Psoas muscle (tissue), 7 donors: ENCODE measurements at regions not wholly inside any gene's neighbourhood (a gene's known extent, or its start where the extent isn't known, plus 50 kb on each side); places are given as distances from the start of the nearest gene placed in this dataset.

ENCODE experiments used
- ATAC-seq, 4 donors: fragments of 200-7000 bp; cut with Tn5 transposase; one replicate each; pipeline ENCODE4 v1.9.1; 2020; ENCODE audit warnings: moderate library complexity in 3 of 4, mild to moderate bottlenecking in 2 of 4
- DNase-seq, 2 donors: peaks; one replicate each; pipeline ENCODE4 v3.0.0-alpha.2; 2020
- H3K27ac ChIP-seq: fragments of 200-600 bp; one replicate; pipeline ENCODE4 v1.8.0; 2022
- H3K27me3 ChIP-seq, 3 donors: fragments of 200-600 bp in 1 of 3; one replicate each; pipeline versions ENCODE4 v1.6.1 to v1.8.0; 2013 to 2022; ENCODE audit warnings: low read length in 2 of 3, mild to moderate bottlenecking in 2 of 3, moderate library complexity in 1 of 3; ENCODE audit not compliant: insufficient read depth in 3 of 3
- H3K36me3 ChIP-seq, 2 donors: fragments of 200-600 bp in 1 of 2; one replicate each; pipeline versions ENCODE4 v1.6.1 to v1.8.0; 2013 to 2022; ENCODE audit warnings: low read depth in 1 of 2, mild to moderate bottlenecking in 1 of 2, moderate library complexity in 1 of 2; ENCODE audit not compliant: insufficient read depth in 1 of 2
- H3K4me1 ChIP-seq: fragments of 200-600 bp; one replicate; pipeline ENCODE4 v1.8.0; 2022
- H3K4me3 ChIP-seq: fragments of 200-600 bp; one replicate; pipeline ENCODE4 v1.8.0; 2022; ENCODE audit warnings: mild to moderate bottlenecking
- H3K9me3 ChIP-seq: fragments of 200-600 bp; one replicate; pipeline ENCODE4 v1.8.0; 2022
- CTCF ChIP-seq: fragments of 200-600 bp; IDR thresholded peaks from one replicate; pipeline ENCODE4 v1.8.0; 2022; ENCODE audit warnings: antibody characterized with exemption
- WGBS, 3 donors: extraction: QIAGEN DNeasy Blood & Tissue Kit; methylation state at CpG; one replicate each; pipeline versions ENCODE4 v1.1.6 to v1.1.7; 2013; 5-methylcytosine and 5-hydroxymethylcytosine counted together
- intact Hi-C, 2 donors: fragments of 100-400 bp; cut with DNase I; formaldehyde crosslinking; loops; one replicate each; pipeline versions ENCODE4 v1.11.0 to v1.14.2; 2022
- donor health status: healthy with polysubstance abuse.
- donor health status: DM: no; HTN: no; CAD: no; lungs with moderate emphysema.
- donor health status: Bipolar disorder and iron deficiency.
- donor health status: healthy.
- donor health status: DM: yes; HTN: yes; CAD: no.
- donor health status: DM: no; HTN: no; CAD: no.
- donor health status: DM: yes; HTN: yes; CAD: no.

- Histone ChIP-seq H3K4me1 (peaks cover 8% of the 10 kb centered on the region), H3K27me3 (no peaks in the 10 kb centered on the region), H3K9me3 (no peaks in the 10 kb centered on the region), H3K4me3 (no peak overlapping the region), H3K36me3 (no peaks in the 10 kb centered on the region), H3K27ac (no peak overlapping the region)
- no peak for TF ChIP-seq CTCF
- no peak for ATAC-seq
- 76 to 79% (median 79%) methylated on average over 12 of the region's 12 CpGs for WGBS, 3 donors
- DNase-seq: peak in 1 of 2 donors; percentile 47
- intact Hi-C loops: loop anchor here (5.0 kb wide), 2 partner anchors 41 to 44 kb away; no protein-coding TSS in a partner anchor
Observed at GRCh38 chr15:31261266-31262142, 65.1 kb upstream of the KLF13 start.

GRCh38 chr15:31262143-31262530 is 64.5 kb upstream of the KLF13 start:
- intact Hi-C loops: loop anchor here (5.0 kb wide), 2 partner anchors 40 to 45 kb away; no protein-coding TSS in a partner anchor
- TF ChIP-seq CTCF: no peak
- Histone ChIP-seq H3K36me3 (no peaks in the 10 kb centered on the region), H3K27me3 (no peaks in the 10 kb centered on the region), H3K27ac (no peak overlapping the region), H3K4me1 (peaks cover 15% of the 10 kb centered on the region), H3K9me3 (no peaks in the 10 kb centered on the region), H3K4me3 (no peak overlapping the region)
- ATAC-seq (no peak), DNase-seq (no peak)
- WGBS, 3 donors: 87 to 91% (median 91%) methylated on average over 4 of the region's 4 CpGs

GRCh38 chr15:31262901-31263671 is 63.5 kb upstream of the KLF13 start:
- Histone ChIP-seq H3K27ac (peak overlapping the region; percentile 60), H3K4me1 (peaks cover 16% of the 10 kb centered on the region), H3K4me3 (no peak overlapping the region), H3K9me3 (no peaks in the 10 kb centered on the region), H3K27me3 (no peaks in the 10 kb centered on the region), H3K36me3 (no peaks in the 10 kb centered on the region)
- WGBS, 3 donors: 76 to 84% (median 83%) methylated on average over 12 of the region's 12 CpGs
- TF ChIP-seq CTCF: no peak
- ATAC-seq (peak; percentile 22 to 59 (median 40)), DNase-seq (peak in 1 of 2 donors; percentile 54)
- intact Hi-C loops: loop anchor here (5.0 kb wide), 2 partner anchors 39 to 46 kb away; no protein-coding TSS in a partner anchor

DNA sequence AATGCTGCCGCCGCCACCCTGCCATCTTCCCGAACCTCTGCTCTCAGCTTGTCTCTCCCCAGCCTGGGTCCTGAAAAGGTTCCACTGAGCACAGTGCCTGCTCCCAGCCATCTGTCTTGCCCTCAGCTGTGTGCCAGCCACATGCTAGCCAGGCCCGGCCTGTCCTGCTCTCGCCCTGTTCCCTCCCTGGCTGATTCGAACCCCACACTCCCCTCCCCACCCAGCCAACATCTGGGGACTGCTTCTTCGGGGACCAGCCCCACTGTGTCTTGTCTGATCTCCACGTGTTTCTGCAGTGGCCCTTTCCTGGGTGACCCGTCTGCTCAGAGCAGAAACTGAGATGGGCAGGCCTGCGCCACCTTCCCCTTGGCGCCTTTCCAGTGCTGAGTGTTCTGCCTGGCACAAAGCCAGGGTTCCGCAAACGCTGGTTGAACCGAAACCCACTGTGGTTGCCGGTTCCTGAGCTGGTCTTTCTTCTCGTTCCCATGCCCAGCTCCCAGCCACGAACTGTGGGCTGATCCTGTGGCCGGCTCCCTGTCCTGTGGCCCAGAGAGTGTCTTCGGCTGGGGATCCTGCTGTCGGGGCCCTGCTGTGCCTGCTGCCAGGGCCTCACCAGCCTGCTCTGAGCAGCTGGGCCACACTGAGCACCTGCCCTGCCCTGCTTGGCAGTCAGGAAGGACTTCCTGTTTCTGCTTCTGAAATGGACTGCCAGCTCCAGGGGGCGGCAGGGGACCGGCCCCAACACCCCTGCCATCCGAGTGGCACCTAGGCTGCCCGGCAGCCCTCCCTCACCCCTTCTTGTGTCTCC is 62.7 kb upstream of the KLF13 start:
- intact Hi-C loops: loop anchor here (5.0 kb wide), 2 partner anchors 38 to 47 kb away; no protein-coding TSS in a partner anchor
- H3K27ac ChIP-seq: peak overlapping the region; percentile 60
- DNase-seq: peak; percentile 38 to 85
- 36 to 53% (median 40%) methylated on average over 23 to 24 of the region's 24 CpGs for WGBS, 3 donors
- no peak for TF ChIP-seq CTCF
- H3K27me3 ChIP-seq: no peaks in the 10 kb centered on the region
- no peaks in the 10 kb centered on the region for H3K36me3 ChIP-seq
- peaks cover 16% of the 10 kb centered on the region for H3K4me1 ChIP-seq
- H3K9me3 ChIP-seq: no peaks in the 10 kb centered on the region
- no peak overlapping the region for H3K4me3 ChIP-seq
- peak; percentile 59 to 70 (median 66) for ATAC-seq
